DMS153 treated with DMSO at 0.1 percent for 48 hours (cell line): ENCODE measurements at regions not wholly inside any gene's neighbourhood (a gene's known extent, or its start where the extent isn't known, plus 50 kb on each side); places are given as distances from the start of the nearest gene placed in this dataset.
"Not testable (repeated sequence)": the region's sequence is repeated elsewhere in the genome, so short reads cannot be mapped to it uniquely, and the experiment has no call there.

ENCODE experiments used
- DNase-seq: peaks from one replicate; lab custom pipeline; 2025; ENCODE audit not compliant: unreplicated experiment; lab: John Stamatoyannopoulos, UW

DNA sequence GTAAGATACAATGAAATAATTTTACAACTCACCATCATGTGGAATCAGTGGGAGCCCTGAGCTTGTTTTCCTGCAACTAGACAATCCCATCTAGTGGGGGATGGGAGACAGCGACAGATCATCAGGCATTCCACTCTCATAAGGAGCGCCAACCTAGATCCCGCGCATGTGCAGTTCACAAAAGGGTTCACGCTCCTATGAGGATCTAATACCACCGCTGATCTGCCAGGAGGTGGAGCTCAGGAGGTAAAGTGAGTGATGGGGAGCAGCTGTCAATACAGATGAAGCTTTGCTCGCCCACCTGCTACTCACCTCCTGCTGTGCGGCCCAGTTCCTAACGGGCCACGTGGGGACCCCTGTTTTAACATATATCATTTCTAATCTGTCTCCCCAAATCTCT lies 165.7 kb upstream of the MXRA5 start:
- not testable (repeated sequence) for DNase-seq

DNA sequence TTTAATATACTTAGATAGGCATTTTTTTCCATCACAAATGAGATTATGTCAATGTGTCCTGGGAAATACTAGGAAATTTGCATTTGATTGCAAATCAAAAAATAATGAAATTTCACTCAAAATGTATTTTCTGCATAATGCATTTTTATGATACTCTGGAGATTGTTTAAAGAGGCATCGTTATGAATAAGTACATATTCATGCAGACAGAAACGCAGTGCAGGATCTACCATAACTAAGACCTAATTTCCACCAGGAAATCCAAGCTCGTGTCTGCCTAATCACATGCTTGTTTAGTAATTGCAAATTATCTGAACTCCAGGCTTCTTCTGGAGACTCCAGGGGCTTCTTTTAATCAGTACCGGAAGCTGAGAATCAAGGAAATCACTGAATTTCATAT lies 163.5 kb upstream of the MXRA5 start:
- no peak for DNase-seq

DNA sequence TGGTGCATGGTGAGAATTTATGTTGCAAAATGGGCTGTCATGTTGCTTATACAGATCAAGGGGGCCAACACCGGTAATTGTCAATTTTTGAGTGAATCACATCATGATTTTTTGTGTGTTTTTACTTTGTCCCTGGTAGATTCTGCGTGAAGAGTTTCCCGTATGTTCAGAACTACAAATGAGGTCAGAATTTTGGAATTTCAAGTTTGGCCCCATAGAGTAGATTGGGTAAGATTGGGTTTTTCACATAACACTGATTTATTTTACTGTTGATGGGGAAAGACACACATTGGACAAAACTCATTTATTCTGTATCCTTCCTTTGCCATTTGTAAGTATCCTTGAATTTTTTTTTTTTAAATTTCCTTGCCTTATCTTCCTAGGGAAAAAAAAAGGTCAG lies 158.5 kb upstream of the MXRA5 start:
- DNase-seq = no peak

DNA sequence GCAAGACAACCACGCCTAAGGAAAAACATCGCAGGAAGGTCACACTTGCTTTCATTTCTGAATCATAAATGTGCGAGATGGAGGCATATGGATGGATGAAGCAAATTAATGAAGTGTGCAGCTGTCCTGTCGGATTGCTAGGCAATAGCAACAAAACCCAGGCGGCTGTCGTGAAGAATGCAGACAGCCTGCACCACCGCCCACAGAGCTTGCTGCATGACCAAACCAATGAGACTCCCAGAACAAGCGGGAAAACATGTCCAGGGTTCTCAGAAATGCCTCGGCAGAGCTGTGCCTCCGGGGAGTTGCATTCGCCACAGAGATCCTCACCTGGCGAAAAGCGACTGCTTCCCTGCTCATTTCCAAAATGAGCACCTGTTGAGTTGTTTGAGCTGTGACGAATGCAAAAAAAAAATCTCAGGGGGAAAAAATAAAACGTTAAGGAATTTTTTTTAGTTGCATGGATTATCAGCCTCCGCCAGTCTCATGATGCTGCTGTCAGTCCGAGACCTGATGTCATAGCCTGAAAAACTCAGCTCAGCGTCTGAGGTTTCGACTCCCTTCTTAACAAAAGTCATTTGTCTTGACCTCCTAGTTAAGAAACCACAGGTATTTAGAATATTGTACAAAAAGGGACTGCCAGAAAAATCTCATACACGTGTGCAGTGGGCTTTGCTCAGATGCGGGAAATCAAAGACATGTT lies 155.5 kb upstream of the MXRA5 start:
- DNase-seq = no peak

DNA sequence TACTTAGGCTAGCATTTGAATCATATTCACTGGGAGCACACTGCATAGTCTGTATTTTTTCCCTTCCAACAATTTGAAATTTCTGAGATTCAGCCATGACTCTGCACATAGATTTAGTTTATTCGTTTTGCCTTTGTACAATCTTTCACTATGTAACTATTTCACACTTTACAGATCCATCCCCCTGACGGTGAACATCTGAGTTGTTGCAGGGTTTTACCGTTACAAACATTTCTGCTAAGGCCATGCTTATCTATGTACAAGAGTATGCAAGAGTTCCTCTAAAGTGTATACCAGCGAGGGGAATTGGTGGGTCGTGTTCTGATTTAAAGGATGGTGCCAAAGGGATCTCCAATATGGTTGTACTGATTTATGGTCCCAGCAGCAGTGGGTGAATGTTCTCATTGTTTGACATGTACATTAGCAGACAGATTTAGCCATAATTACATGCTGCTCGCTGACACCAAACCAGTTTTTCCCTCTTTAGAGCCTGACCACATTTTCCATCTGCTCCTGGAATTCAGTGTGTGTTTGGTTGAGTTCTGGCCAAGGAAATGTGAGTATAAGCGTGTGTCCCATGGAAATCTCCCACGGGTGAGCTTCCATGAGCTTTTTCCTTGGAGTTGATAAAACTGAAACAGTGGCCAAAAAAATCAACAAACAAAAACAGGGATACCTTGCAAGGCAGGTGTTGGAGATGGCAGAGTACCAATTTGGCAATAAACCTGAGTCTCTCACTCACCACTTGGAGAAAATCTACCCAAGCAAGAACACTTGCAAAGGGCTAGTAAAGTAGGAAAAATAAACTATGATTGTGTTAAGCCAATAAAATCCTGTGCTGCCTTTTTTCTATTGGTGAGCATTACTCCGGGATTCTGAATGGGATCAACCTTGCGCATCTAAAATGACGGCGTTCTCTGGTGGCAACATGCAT lies 149.7 kb upstream of the MXRA5 start:
- DNase-seq = not testable (repeated sequence)

DNA sequence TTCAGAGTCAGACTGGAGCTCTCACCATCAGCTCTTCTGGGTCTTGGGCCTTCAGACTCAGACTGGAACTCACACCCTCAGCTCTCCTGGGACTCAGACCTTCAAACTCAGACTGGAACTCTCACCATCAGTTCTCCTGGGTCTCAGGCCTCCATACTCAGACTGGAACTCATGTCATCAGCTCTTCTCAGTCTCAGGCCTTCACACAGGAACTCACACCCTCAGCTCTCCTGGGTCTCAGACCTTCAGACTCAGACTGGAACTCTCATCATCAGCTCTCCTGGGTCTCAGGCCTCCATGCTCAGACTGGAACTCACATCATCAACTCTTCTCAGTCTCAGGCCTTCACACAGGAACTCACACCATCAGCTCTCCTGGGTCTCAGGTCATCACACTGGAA lies 147.2 kb upstream of the MXRA5 start:
- no peak for DNase-seq

DNA sequence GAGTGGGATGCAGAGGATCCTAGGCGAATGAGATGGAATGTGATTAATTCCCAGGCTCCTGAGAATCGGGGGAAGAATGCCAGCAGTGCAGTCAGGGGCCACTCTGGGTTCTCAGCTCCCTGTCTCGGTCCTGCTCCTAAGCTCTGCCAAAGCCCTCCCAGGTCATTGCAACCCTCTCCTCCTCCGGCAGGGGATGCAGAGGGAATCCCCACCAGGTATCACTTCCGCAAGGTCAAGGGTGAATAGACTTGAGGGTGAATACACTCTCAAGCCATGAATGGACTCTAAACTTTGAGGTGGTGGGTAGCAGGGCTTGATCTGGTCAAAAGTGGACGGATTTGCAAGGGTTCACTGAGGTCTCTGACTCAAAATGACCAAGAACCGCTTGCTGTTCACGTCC lies 139.3 kb upstream of the MXRA5 start:
- DNase-seq = no peak

DNA sequence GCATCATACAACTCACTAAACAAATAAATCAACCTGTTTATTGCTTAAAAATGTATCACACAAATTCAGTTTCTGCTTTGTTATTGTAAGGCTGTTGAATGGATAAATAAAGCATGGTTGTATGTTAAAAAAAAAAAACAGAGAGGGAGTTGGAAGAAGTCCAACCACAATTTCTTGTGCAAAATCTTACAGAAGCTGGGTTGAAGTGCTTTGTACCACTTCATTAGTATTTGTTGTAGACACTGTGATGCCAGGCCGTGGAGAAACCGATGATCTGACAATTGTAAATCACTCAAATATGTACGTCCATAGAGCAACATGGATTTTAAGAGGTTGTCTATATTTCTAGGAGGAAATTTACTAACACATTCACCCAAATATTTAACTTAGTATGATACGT lies 132.6 kb upstream of the MXRA5 start:
- no peak for DNase-seq

DNA sequence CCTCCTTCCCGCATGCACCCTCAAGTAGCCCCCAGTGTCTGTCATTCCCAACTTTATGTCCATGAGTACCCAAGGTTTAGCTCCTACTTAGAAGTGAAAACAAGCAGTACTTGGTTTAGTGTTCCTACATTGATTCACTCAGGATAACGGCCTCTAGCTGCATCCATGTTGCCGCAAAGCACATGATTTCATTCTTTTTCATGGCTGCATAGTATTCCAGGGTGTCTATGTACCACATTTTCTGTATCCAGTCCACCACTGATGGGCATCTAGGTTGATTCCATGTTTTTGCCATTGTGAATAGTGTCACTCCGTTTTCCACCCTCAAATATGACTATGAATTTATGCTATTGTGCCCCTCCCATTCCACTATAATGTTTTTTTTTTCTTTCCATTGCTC lies 130.5 kb upstream of the MXRA5 start:
- DNase-seq = no peak

DNA sequence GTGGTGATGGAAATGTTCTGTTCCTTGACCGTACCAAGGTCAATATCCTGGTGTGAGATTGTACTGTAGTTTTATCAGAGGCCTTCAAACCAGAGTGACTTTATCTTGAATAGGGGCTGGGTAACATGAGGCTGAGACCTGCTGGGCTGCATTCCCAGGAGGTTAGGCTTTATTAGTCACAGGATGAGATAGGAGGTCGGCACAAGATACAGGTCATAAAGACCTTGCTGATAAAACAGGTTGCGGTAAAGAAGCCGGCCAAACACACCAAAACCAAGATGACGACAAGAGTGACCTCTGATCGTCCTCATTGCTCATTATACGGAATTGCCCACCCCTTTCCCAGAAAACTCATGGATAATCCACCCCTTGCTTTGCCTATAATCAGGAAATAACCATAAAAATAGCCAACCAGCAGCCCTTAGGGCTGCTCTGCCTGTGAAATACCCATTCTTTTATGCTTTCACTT lies 123.8 kb upstream of the MXRA5 start:
- not testable (repeated sequence) for DNase-seq

DNA sequence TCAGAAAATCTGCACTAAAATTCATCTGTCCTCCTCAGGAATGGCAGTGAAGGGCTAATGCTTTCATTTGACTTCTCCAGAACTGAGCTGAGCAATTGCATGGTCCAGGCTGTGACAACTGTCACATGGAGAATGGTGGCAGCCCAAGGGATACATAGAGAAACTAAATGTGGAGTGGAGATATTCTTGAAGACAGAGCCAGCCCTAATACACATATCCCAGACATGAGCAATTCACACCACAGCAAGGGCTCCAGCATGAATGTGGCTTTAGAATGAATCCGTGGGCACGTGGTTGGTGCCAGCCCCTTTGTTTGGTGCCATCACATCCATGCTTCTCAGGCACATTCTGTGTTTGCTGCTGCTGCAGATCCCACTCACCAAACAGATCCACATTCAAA lies 121.6 kb upstream of the MXRA5 start:
- DNase-seq = no peak

DNA sequence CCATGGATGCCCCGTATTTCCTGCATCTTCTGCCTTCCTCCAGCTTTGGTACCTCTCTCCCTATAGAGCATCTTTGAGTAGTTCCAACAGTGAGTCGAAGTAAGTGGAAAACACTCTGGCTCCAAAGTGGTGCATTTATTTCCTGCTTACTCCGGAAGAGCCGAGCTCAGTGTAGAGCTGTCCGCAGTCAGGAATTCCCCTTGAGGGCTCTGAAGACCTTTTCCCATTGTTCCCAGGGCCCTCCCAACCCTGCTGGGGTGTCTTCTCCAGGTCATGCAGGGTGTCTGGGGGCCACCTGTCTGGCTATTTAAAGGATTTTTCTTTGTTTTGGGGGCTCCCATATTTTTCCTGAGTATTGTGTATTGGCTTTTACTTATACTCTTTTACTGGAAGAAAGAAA lies 118.6 kb upstream of the MXRA5 start:
- DNase-seq = no peak

DNA sequence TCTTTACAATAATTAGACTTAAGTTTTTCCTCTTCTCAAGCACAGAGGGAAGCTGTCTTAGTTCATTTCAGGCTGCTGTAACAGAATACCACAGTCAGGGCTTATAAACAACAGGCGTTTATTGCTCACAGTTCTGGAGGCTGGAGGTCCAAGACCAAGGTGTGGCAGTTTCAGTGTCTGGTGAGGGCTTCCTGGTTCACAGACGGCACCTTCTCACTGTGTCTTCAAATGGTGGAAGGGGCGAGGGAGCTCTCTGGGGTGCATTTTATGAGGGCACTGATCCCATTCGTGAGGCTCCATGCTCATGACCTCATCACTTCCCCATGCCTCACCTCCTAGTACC lies 115.7 kb upstream of the MXRA5 start:
- DNase-seq = no peak

DNA sequence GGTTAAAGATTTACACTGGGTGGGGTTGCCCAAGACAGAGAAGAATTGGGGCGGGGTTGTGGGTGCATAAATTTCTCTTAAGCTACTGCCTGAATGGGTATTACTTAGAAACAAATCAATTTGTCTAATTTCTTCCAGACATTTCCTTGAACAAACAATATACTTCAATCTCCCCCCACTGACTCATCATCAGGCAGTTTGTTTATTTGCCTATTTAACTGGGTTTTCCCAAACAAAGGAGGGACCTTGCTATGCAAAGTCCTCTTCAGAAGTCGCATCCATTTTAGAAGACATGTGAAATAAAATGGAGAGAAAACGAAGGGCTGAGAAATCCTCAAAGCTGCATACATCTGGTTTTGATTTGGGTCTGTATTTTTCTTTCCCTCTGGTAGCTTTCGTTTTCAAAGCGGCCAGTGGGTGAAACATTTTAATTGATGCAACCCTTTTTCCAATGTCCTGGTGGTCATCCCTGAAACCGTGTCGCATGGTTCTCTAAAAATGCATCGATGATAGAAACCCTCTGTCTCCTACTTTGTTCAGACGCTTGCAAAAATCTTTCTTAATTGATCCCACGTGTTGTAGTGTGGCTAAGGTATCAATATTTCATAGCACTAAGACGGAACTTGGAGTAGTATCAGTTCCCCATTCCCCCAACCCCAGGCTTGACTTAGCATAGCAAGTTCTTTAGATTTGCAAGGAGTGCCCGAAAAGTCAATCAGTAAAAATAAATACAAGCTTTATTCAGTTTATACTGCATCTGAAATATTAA lies 115.1 kb upstream of the MXRA5 start:
- DNase-seq = no peak

DNA sequence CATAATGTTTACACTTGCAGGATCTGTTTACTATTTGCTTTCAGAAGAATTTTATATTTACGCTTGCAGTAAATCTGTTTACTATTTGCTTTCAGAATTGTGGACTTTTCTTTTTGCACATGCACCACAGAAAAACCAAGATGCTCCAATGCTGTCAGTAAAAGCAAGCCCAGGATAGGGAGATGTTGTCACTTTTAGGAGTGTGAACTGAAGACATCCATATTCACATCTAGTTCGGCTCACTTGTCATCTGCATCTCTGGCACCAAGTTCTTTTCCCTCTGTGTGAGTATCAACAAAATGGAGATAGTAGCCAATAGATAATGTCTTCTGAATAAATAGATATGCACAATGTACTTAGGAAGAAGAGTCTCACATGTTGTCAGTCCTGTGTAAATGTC lies 109.3 kb upstream of the MXRA5 start:
- DNase-seq = no peak

DNA sequence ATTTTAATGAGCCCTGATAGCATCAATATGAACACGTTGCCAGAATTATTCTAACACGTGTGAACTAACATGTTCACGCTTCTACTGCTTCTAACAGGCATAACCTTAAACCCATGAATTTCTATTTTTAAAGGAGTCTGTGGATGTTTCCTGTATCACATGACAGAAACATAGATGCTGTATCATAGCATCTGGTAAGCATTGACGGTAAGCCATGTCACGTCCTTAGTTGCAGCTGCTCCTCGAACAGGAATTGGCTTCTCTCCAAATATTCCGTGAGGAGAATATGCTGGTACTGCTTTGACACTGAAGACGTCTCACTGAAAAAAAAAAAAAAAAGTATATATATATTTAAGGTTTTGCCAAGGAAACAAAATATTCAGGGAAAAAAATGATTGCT lies 105.1 kb upstream of the MXRA5 start:
- DNase-seq = no peak

DNA sequence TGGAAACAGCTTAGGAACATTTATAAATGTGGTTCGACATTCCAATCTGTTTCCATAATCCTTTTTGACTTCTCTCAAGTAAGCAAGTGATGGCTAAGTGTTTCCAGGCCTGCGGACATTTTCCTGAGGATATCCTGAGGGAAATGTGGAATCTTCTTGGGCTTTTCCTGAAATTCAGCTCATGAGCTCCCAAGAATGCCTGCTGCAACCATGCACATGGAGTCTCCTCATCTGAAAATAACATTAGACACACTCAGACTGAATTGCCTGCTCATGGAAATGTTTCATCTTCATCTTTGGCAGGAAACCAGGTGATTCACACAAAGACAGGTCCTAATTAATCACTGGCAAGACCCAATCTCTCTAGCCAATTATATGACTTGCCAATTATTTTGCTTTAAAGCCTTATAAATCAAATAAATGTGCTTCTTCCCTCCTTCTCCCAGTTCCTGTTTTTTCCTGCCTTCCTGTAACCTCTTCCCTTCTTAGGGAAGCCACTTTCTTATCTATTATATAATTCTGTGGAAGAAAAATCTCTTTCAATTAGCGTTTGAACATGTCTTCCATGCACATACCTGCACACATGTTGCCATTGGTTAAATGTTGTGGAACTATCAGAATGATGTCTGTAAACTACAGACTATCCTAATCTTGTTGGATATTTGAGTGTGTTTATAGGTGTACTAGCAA lies 104.6 kb upstream of the MXRA5 start:
- no peak for DNase-seq

DNA sequence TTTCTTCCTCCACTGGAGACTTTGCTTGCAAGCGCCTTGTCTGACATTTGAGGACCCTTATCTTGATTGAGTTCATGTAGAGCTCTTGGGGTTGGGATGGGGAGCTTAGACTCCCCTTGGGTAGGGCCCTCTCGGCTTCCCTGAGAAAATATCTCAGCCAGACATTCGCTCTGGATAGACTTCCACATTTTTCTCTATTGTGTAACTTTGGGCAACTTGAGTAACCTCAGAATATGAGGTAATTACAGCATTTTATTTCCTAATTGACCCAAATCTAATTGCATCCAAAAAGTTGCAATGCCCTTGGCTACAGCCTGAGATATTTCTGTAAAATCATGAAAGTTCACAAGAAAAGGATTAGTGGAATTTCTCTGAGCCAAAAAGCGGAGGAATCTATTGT lies 102.8 kb upstream of the MXRA5 start:
- DNase-seq = no peak

DNA sequence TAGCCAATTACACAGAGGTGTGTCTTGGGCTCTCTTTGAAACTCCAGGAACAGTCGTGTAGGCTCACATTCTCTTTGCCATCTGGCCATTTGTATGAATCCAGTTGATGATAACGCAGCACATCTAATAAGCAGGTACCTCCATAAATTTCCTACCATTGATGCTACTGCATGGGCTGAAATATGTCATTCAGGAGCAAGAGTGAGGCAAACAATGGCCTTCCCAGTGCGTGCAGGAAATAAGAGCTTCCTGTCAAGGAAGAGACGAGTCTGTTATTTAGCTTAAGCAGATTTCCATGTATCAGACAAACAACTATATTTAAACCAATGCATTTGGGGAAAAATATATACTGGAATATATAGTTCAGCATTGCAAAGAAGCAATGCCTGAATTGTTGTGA lies 102.1 kb upstream of the MXRA5 start:
- no peak for DNase-seq

DNA sequence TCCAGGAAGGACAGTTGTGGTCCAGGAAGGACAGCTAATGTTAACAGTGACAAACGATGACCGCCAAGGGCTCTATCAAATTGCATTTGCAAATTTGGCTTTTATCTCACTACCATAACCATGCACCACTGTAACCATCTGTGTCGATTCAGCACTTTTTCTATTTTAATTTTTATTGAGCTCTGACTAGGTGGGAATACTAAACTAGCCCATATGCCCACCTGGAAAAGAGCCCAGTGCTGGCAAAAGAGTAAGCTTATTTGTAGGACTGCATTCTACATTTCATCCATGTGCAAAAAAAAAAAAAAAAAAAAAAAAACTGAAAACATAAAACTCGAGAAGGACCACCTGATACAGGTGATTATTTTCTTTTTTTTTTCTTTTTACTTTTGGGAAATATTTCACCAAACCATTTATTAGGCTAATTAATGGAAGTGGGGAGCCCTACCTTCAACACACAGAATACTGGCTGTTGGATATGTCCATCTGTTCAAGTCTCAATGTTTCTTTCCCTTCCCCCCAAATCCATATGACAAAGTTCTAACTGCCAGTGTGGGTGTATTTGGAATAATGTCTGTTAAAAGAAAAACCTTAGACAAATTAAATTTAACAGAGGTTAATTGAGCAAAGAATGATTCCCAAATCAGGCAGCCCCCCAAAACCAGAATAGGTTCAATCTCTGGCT lies 99.5 kb upstream of the MXRA5 start:
- DNase-seq = no peak

DNA sequence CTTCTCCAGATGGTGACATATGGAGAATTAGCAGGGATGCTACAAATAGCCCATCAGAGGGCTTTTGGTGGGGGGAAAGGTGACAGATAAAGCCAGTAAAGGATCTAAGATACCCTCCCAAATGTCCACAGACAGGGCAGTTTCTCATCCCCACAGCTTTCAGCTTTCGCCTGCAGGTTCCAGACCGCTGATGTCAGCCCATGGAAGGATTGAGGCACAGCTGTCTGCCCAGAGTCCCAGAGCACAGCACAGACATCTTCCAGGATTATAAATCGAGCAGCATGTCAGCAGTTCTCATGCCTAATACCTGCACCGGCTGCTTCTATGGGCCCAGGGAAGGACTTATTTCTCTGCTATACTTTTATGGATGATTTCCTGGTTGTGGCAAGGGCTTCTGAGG lies 96.7 kb upstream of the MXRA5 start:
- no peak for DNase-seq
